Smooth muscle cell (in vitro differentiated cells): ENCODE measurements at regions not wholly inside any gene's neighbourhood (a gene's known extent, or its start where the extent isn't known, plus 50 kb on each side); places are given as distances from the start of the nearest gene placed in this dataset.

Experiments
- DNase-seq: peaks from one replicate; lab custom pipeline; 2025; ENCODE audit not compliant: unreplicated experiment; lab: John Stamatoyannopoulos, UW
- H2AFZ ChIP-seq: fragments of 200-600 bp; sonication (generic); 2 replicates; pipeline ENCODE4 v1.6.0; 2016; ENCODE audit warnings: antibody characterized with exemption, low read depth, mild to moderate bottlenecking
- H3F3A ChIP-seq: fragments of 200-600 bp; sonication (generic); 2 replicates; pipeline ENCODE4 v1.6.0; 2017; ENCODE audit warnings: antibody characterized with exemption, low read depth
- H3K27ac ChIP-seq: fragments of 200-600 bp; sonication (generic); 2 replicates; pipeline ENCODE4 v1.5.1; 2016; ENCODE audit warnings: low read depth, mild to moderate bottlenecking
- H3K27me3 ChIP-seq: fragments of 200-600 bp; sonication (generic); 2 replicates; pipeline ENCODE4 v1.6.1; 2016; ENCODE audit warnings: low read depth, mild to moderate bottlenecking
- H3K36me3 ChIP-seq: fragments of 200-600 bp; sonication (generic); 2 replicates; pipeline ENCODE4 v1.5.1; 2016; ENCODE audit warnings: low read depth
- H3K4me1 ChIP-seq: fragments of 200-600 bp; sonication (generic); 2 replicates; pipeline ENCODE4 v1.5.1; 2016; ENCODE audit warnings: low read depth
- H3K4me2 ChIP-seq: fragments of 200-600 bp; sonication (generic); 2 replicates; pipeline ENCODE4 v1.6.0; 2016; ENCODE audit warnings: mild to moderate bottlenecking
- H3K4me3 ChIP-seq: fragments of 200-600 bp; sonication (generic); 2 replicates; pipeline ENCODE4 v1.5.1; 2016; ENCODE audit warnings: mild to moderate bottlenecking
- H3K79me2 ChIP-seq: fragments of 200-600 bp; sonication (generic); 2 replicates; pipeline ENCODE4 v1.6.0; 2016; ENCODE audit warnings: low read depth, mild to moderate bottlenecking
- H3K9ac ChIP-seq: fragments of 200-600 bp; sonication (generic); 2 replicates; pipeline ENCODE4 v1.6.0; 2016; ENCODE audit warnings: low read depth
- H3K9me3 ChIP-seq: fragments of 200-600 bp; sonication (generic); replicated peaks from 2 replicates; pipeline ENCODE4 v1.5.1; 2016; ENCODE audit warnings: low read depth
- H4K20me1 ChIP-seq: fragments of 200-600 bp; sonication (generic); 2 replicates; pipeline ENCODE4 v1.6.0; 2016; ENCODE audit warnings: low read depth
- CTCF ChIP-seq: fragments of 200-600 bp; sonication (generic); IDR thresholded peaks from 2 replicates; pipeline ENCODE4 v1.5.1; 2017; ENCODE audit warnings: borderline replicate concordance, mild to moderate bottlenecking, antibody characterized with exemption; ENCODE audit not compliant: insufficient read depth, poor library complexity, severe bottlenecking
- WGBS: methylation state at CpG from one replicate; pipeline ENCODE4 v1.1.7; 2016; ENCODE audit warnings: low lambda C conversion rate; 5-methylcytosine and 5-hydroxymethylcytosine counted together

- no peak for TF ChIP-seq CTCF
- DNase-seq: no peak
Observed at GRCh38 chr1:232435729-232436128, 194.2 kb downstream of the SIPA1L2 start.

DNA sequence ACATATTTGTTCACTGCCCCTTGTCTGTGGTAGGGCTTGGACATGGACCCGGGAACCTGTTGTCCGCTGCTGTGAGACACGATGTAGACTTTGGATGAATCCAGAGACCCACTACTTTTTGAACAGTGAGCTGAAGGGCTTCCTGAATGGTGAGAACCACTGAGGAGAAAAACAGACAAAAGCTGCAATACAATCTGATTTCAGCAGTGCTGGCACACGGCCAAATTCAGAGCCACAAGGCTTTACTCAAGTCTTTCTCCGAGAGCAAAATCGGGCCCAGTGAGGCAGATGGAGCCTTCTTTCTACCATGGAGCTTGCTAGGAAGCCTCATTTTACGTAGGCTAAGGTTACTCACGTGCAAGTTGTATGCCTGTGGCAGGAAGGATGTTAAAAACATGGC is 197.6 kb downstream of the SIPA1L2 start:
- no peaks in the 10 kb centered on the region for H3K79me2 ChIP-seq
- peaks cover 5% of the 10 kb centered on the region for H3K36me3 ChIP-seq
- no peak overlapping the region for H3K4me2 ChIP-seq
- H3K9ac ChIP-seq: no peak overlapping the region
- no peak for DNase-seq
- H2AFZ ChIP-seq: no peak overlapping the region
- H3K27ac ChIP-seq: no peak overlapping the region
- no peaks in the 10 kb centered on the region for H3K4me1 ChIP-seq
- H3K27me3 ChIP-seq: no peaks in the 10 kb centered on the region
- 93% methylated on average over 8 of the region's 8 CpGs for WGBS
- H3K4me3 ChIP-seq: no peak overlapping the region
- H3F3A ChIP-seq: peaks cover 5% of the 10 kb centered on the region
- TF ChIP-seq CTCF: no peak
- no peaks in the 10 kb centered on the region for H3K9me3 ChIP-seq
- H4K20me1 ChIP-seq: no peaks in the 10 kb centered on the region

More at GRCh38 chr1:232435729-232436128, 194.2 kb downstream of the SIPA1L2 start:
- H4K20me1 ChIP-seq: no peaks in the 10 kb centered on the region
- no peak overlapping the region for H3K9ac ChIP-seq
- peaks cover 5% of the 10 kb centered on the region for H3F3A ChIP-seq
- H3K36me3 ChIP-seq: peaks cover 8% of the 10 kb centered on the region
- H3K9me3 ChIP-seq: no peaks in the 10 kb centered on the region
- no peak overlapping the region for H2AFZ ChIP-seq
- no peak overlapping the region for H3K4me3 ChIP-seq
- peak overlapping the region; percentile 12 for H3K4me2 ChIP-seq
- H3K79me2 ChIP-seq: no peaks in the 10 kb centered on the region
- 40% methylated on average over 3 of the region's 3 CpGs for WGBS
- peak overlapping the region; percentile 6 for H3K27ac ChIP-seq
- no peaks in the 10 kb centered on the region for H3K27me3 ChIP-seq
- no peaks in the 10 kb centered on the region for H3K4me1 ChIP-seq

DNA sequence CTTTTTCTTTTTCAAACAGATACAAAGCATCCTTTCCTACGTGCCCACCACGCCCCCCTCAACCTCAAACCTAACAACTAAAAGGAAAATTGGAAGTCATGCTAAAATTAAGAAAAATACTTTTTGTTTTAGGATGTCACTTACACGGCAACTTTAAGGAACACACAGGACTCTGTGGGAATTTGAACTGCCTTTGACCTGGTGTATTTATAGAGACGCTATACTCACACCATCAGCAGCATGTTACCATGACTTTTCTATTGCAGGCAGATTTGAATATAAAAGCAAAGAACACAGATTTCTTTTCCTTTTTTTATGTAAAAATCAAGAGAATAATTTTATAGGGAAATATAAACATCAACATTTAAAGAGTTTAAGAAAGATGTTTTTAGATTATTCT is 198.2 kb downstream of the SIPA1L2 start:
- Histone ChIP-seq H3K27ac (no peak overlapping the region), H3K4me1 (no peaks in the 10 kb centered on the region), H3K27me3 (no peaks in the 10 kb centered on the region), H3K4me2 (no peak overlapping the region), H3K36me3 (peaks cover 5% of the 10 kb centered on the region), H3K79me2 (no peaks in the 10 kb centered on the region), H2AFZ (no peak overlapping the region), H4K20me1 (no peaks in the 10 kb centered on the region), H3K9me3 (no peaks in the 10 kb centered on the region), H3F3A (peaks cover 5% of the 10 kb centered on the region), H3K9ac (no peak overlapping the region), H3K4me3 (no peak overlapping the region)
- DNase-seq: no peak
- 93% methylated on average over 4 of the region's 4 CpGs for WGBS
- no peak for TF ChIP-seq CTCF

DNA sequence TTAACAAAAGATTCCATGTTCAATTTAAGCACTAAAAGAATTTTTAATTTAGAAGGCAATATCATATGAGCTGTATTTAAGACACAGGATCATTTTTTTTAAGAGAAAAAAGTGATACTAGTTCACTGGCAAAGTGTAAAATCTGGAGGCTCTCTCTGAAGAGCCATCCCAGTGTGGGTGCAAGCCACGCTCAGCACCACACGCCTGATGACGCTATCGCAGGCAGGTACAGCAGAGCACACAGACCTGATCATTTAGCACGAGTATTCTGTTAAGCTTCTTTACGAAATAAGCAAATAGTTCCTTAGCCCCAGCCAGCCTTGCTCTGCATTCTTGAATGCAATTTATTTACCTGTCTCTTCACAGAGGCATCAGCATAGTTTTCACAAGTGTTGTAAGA is 198.6 kb downstream of the SIPA1L2 start:
- Histone ChIP-seq H3K4me1 (no peaks in the 10 kb centered on the region), H4K20me1 (no peaks in the 10 kb centered on the region), H3K9me3 (no peaks in the 10 kb centered on the region), H2AFZ (no peak overlapping the region), H3K79me2 (no peaks in the 10 kb centered on the region), H3K4me2 (no peak overlapping the region), H3K27me3 (no peaks in the 10 kb centered on the region), H3K4me3 (no peak overlapping the region), H3K27ac (no peak overlapping the region), H3F3A (peaks cover 5% of the 10 kb centered on the region), H3K36me3 (peaks cover 5% of the 10 kb centered on the region), H3K9ac (no peak overlapping the region)
- no peak for TF ChIP-seq CTCF
- DNase-seq: no peak
- WGBS: over 99% methylated on average over 6 of the region's 6 CpGs
